GM21447 (cell line): ENCODE measurements at regions not wholly inside any gene's neighbourhood (a gene's known extent, or its start where the extent isn't known, plus 50 kb on each side); places are given as distances from the start of the nearest gene placed in this dataset.
"Not testable (repeated sequence)": the region's sequence is repeated elsewhere in the genome, so short reads cannot be mapped to it uniquely, and the experiment has no call there.

ENCODE experiments used
- ATAC-seq: cut with Tn5 transposase; IDR thresholded peaks from one replicate; pipeline ENCODE4 v1.9.1; 2021; ENCODE audit not compliant: unreplicated experiment

GRCh38 chr12:66774929-66775328 lies 96.1 kb upstream of the GRIP1 start:
- ATAC-seq: no peak

- ATAC-seq: no peak
Measured at GRCh38 chr12:66775871-66776270, 97.0 kb upstream of the GRIP1 start.

- ATAC-seq: peak; percentile 94
Measured at GRCh38 chr12:66776974-66777373, 98.1 kb upstream of the GRIP1 start.

GRCh38 chr12:66779466-66779865 lies 100.6 kb upstream of the GRIP1 start:
- ATAC-seq: no peak

GRCh38 chr12:66786531-66787308 lies 107.8 kb upstream of the GRIP1 start:
- ATAC-seq: no peak

- ATAC-seq: no peak
Measured at GRCh38 chr12:66799551-66799950, 120.7 kb upstream of the GRIP1 start.

GRCh38 chr12:66800046-66800445 lies 121.2 kb upstream of the GRIP1 start:
- no peak for ATAC-seq

GRCh38 chr12:66803930-66804329 lies 125.1 kb upstream of the GRIP1 start:
- ATAC-seq: no peak

GRCh38 chr12:66804563-66804974 lies 125.7 kb upstream of the GRIP1 start:
- no peak for ATAC-seq

- ATAC-seq: no peak
Measured at GRCh38 chr12:66808606-66809005, 129.7 kb upstream of the GRIP1 start.

- no peak for ATAC-seq
Measured at GRCh38 chr12:66813137-66813892, 134.4 kb upstream of the GRIP1 start.

GRCh38 chr12:66819587-66819986 lies 140.7 kb upstream of the GRIP1 start:
- ATAC-seq: no peak

- ATAC-seq: no peak
Measured at GRCh38 chr12:66822961-66823360, 144.1 kb upstream of the GRIP1 start.

- no peak for ATAC-seq
Measured at GRCh38 chr12:66823857-66824570, 145.1 kb upstream of the GRIP1 start.

- ATAC-seq: not testable (repeated sequence)
Measured at GRCh38 chr12:66825921-66826320, 147.0 kb upstream of the GRIP1 start.

- ATAC-seq: no peak
Measured at GRCh38 chr12:66829660-66830325, 150.9 kb upstream of the GRIP1 start.

GRCh38 chr12:66831495-66831894 lies 152.6 kb upstream of the GRIP1 start:
- no peak for ATAC-seq

GRCh38 chr12:66832997-66833396 lies 154.1 kb upstream of the GRIP1 start:
- no peak for ATAC-seq

GRCh38 chr12:66836623-66837310 lies 157.9 kb upstream of the GRIP1 start:
- no peak for ATAC-seq

- ATAC-seq: no peak
Measured at GRCh38 chr12:66837311-66837627, 158.4 kb upstream of the GRIP1 start.

- ATAC-seq: no peak
Measured at GRCh38 chr12:66838366-66838765, 159.5 kb upstream of the GRIP1 start.
